Neuronal stem cell (in vitro differentiated cells): ENCODE measurements at regions not wholly inside any gene's neighbourhood (a gene's known extent, or its start where the extent isn't known, plus 50 kb on each side); places are given as distances from the start of the nearest gene placed in this dataset.
A peak's percentile ranks its signal among the peaks of the same experiment; 100 is the strongest.

Source experiments
- DNase-seq: peaks from one replicate; pipeline ENCODE4 v3.0.0-alpha.2; 2013; ENCODE audit warnings: low spot score
- H2AFZ ChIP-seq: one replicate; pipeline ENCODE4 v1.6.1; 2013; ENCODE audit warnings: mild to moderate bottlenecking, low read length, inconsistent platforms
- H2AK5ac ChIP-seq: 2 replicates; pipeline ENCODE4 v1.6.1; 2013; ENCODE audit warnings: low read depth, mild to moderate bottlenecking, inconsistent platforms, low read length, moderate library complexity, mixed read lengths
- H2BK120ac ChIP-seq: 2 replicates; pipeline ENCODE4 v1.6.1; 2013; ENCODE audit warnings: low read depth, mild to moderate bottlenecking, inconsistent platforms, low read length, moderate library complexity, mixed read lengths
- H2BK12ac ChIP-seq: one replicate; pipeline ENCODE4 v1.6.1; 2013; ENCODE audit warnings: low read length, inconsistent platforms
- H2BK15ac ChIP-seq: 2 replicates; pipeline ENCODE4 v1.6.1; 2013; ENCODE audit warnings: mild to moderate bottlenecking, low read length, inconsistent platforms, mixed read lengths
- H2BK5ac ChIP-seq: one replicate; pipeline ENCODE4 v1.6.1; 2013; ENCODE audit warnings: inconsistent platforms, mild to moderate bottlenecking, low read length, moderate library complexity
- H3K14ac ChIP-seq: one replicate; pipeline ENCODE4 v1.6.1; 2013; ENCODE audit warnings: low read length, inconsistent platforms
- H3K18ac ChIP-seq: 2 replicates; pipeline ENCODE4 v1.6.1; 2013; ENCODE audit warnings: low read length, inconsistent platforms
- H3K23ac ChIP-seq: 2 replicates; pipeline ENCODE4 v1.6.1; 2013; ENCODE audit warnings: low read depth, mild to moderate bottlenecking, mixed read lengths, low read length, inconsistent platforms; ENCODE audit not compliant: poor library complexity
- H3K27ac ChIP-seq: replicated peaks from 3 replicates; pipeline ENCODE4 v1.5.1; 2013; ENCODE audit warnings: low read length, inconsistent platforms
- H3K27me3 ChIP-seq, 3 experiments: 2 replicates each; pipeline ENCODE4 v1.6.1; 2013; ENCODE audit warnings: low read length in 3 of 3, mild to moderate bottlenecking in 2 of 3, inconsistent platforms in 1 of 3, low read depth in 1 of 3, mixed read lengths in 1 of 3, moderate library complexity in 1 of 3; ENCODE audit not compliant: control insufficient read depth in 3 of 3, insufficient read depth in 3 of 3
- H3K36me3 ChIP-seq, 2 donors: replicated peaks in 1 of 2; 2 replicates each; pipeline ENCODE4 v1.6.1; 2013; ENCODE audit warnings: low read length in 2 of 2; ENCODE audit not compliant: control insufficient read depth in 2 of 2, insufficient read depth in 2 of 2
- H3K4ac ChIP-seq: 2 replicates; pipeline ENCODE4 v1.6.1; 2013; ENCODE audit warnings: inconsistent platforms, mild to moderate bottlenecking, low read length, moderate library complexity
- H3K4me1 ChIP-seq, 2 donors: 1 replicate in 1 of 2; 2 replicates in 1 of 2; pipeline ENCODE4 v1.6.1; 2013; ENCODE audit warnings: low read length in 2 of 2, low read depth in 1 of 2; ENCODE audit not compliant: control insufficient read depth in 2 of 2, insufficient read depth in 1 of 2
- H3K4me2 ChIP-seq: one replicate; pipeline ENCODE4 v1.6.1; 2013; ENCODE audit warnings: mild to moderate bottlenecking, low read length, inconsistent platforms; ENCODE audit not compliant: insufficient read depth, poor library complexity, severe bottlenecking
- H3K4me3 ChIP-seq, 2 donors: 2 replicates each; pipeline ENCODE4 v1.5.1; 2013; ENCODE audit warnings: low read length in 2 of 2, mild to moderate bottlenecking in 2 of 2, inconsistent platforms in 1 of 2, moderate library complexity in 1 of 2
- H3K79me1 ChIP-seq: one replicate; pipeline ENCODE4 v1.6.1; 2013; ENCODE audit warnings: low read depth, mild to moderate bottlenecking, inconsistent platforms, low read length, moderate library complexity
- H3K9ac ChIP-seq: one replicate; pipeline ENCODE4 v1.6.1; 2013; ENCODE audit warnings: mild to moderate bottlenecking, low read depth, low read length, inconsistent platforms; ENCODE audit not compliant: poor library complexity
- H3K9me3 ChIP-seq, 2 donors: replicated peaks in 1 of 2; 2 replicates each; pipeline versions ENCODE3 to v1.6.1; 2013; ENCODE audit warnings: low read length in 2 of 2, mild to moderate bottlenecking in 2 of 2, inconsistent platforms in 1 of 2, low read depth in 1 of 2, mixed read lengths in 1 of 2, moderate library complexity in 1 of 2; ENCODE audit not compliant: control insufficient read depth in 2 of 2, insufficient read depth in 1 of 2
- H4K8ac ChIP-seq: one replicate; pipeline ENCODE4 v1.6.1; 2013; ENCODE audit warnings: low read depth, mild to moderate bottlenecking, inconsistent platforms, low read length, moderate library complexity
- H4K91ac ChIP-seq: one replicate; pipeline ENCODE4 v1.6.1; 2013; ENCODE audit warnings: low read length, low read depth, mild to moderate bottlenecking, inconsistent platforms; ENCODE audit not compliant: poor library complexity
- WGBS, 2 donors: extraction: QIAGEN DNeasy Blood & Tissue Kit; methylation state at CpG; one replicate each; pipeline ENCODE4 v1.1.7; 2013; ENCODE audit warnings: missing lambda C conversion rate in 2 of 2, mixed read lengths in 1 of 2; ENCODE audit not compliant: insufficient read length in 2 of 2, insufficient replicate concordance in 1 of 2; ENCODE audit errors: extremely low coverage in 2 of 2; 5-methylcytosine and 5-hydroxymethylcytosine counted together

- H3K4ac ChIP-seq: no peak overlapping the region
- H3K14ac ChIP-seq: no peak overlapping the region
- H2BK12ac ChIP-seq: peak overlapping the region; percentile 84
- H3K23ac ChIP-seq: peak overlapping the region; percentile 43
- no CpG with 5 or more reads among the region's 10 CpGs for WGBS, 2 donors
- H4K91ac ChIP-seq: no peak overlapping the region
- no peak for DNase-seq
- peaks cover 0 to 5% of the 10 kb centered on the region in 2 donors for H3K4me1 ChIP-seq
- H2AK5ac ChIP-seq: peak overlapping the region; percentile 70
- no peak overlapping the region for H2AFZ ChIP-seq
- no peaks in the 10 kb centered on the region for H3K27me3 ChIP-seq
- peaks cover 3% of the 10 kb centered on the region for H3K79me1 ChIP-seq
- H2BK5ac ChIP-seq: no peak overlapping the region
- H3K9me3 ChIP-seq: peaks cover 0 to 7% of the 10 kb centered on the region in 2 donors
- no peak overlapping the region for H4K8ac ChIP-seq
- H2BK15ac ChIP-seq: no peak overlapping the region
- no peak overlapping the region for H2BK120ac ChIP-seq
- no peaks in the 10 kb centered on the region for H3K36me3 ChIP-seq
- H3K4me3 ChIP-seq: no peak overlapping the region
- no peak overlapping the region for H3K9ac ChIP-seq
- H3K27ac ChIP-seq: no peak overlapping the region
- no peak overlapping the region for H3K4me2 ChIP-seq
- H3K18ac ChIP-seq: peak overlapping the region; percentile 83
These were observed 427.8 kb upstream of the MYT1L start for GRCh38 chr2:2758793-2759367.

- Histone ChIP-seq H3K79me1 (peaks cover 3% of the 10 kb centered on the region), H3K23ac (no peak overlapping the region), H3K27ac (no peak overlapping the region), H3K18ac (no peak overlapping the region), H3K4me2 (no peak overlapping the region), H2AK5ac (no peak overlapping the region), H3K9ac (no peak overlapping the region), H3K36me3 (no peaks in the 10 kb centered on the region), H3K4ac (no peak overlapping the region), H4K91ac (no peak overlapping the region), H3K9me3 (peaks cover 0 to 10% of the 10 kb centered on the region in 2 donors), H2BK120ac (no peak overlapping the region), H4K8ac (no peak overlapping the region), H2BK12ac (no peak overlapping the region), H2BK15ac (no peak overlapping the region), H3K4me1 (no peaks in the 10 kb centered on the region), H3K14ac (no peak overlapping the region), H3K27me3 (no peaks in the 10 kb centered on the region), H2BK5ac (no peak overlapping the region), H3K4me3 (no peak overlapping the region), H2AFZ (no peak overlapping the region)
- WGBS, 2 donors: no CpG with 5 or more reads among the region's 3 CpGs
- no peak for DNase-seq
These were observed 426.7 kb upstream of the MYT1L start for GRCh38 chr2:2757764-2758163.

- no peak overlapping the region for H4K91ac ChIP-seq
- H2BK5ac ChIP-seq: peak overlapping the region; percentile 60
- H2BK120ac ChIP-seq: no peak overlapping the region
- H3K4me3 ChIP-seq: no peak overlapping the region
- H3K18ac ChIP-seq: no peak overlapping the region
- no peaks in the 10 kb centered on the region for H3K27me3 ChIP-seq
- no peak overlapping the region for H3K14ac ChIP-seq
- no peak overlapping the region for H2BK12ac ChIP-seq
- no peak overlapping the region for H4K8ac ChIP-seq
- H2AK5ac ChIP-seq: no peak overlapping the region
- H3K4me2 ChIP-seq: no peak overlapping the region
- no peak overlapping the region for H3K9ac ChIP-seq
- peaks cover 0 to 12% of the 10 kb centered on the region in 2 donors for H3K9me3 ChIP-seq
- no peak for DNase-seq
- no peaks in the 10 kb centered on the region for H3K4me1 ChIP-seq
- H3K4ac ChIP-seq: no peak overlapping the region
- H3K79me1 ChIP-seq: peaks cover 3% of the 10 kb centered on the region
- WGBS, 2 donors: no CpG with 5 or more reads among the region's 7 CpGs
- H3K36me3 ChIP-seq: no peaks in the 10 kb centered on the region
- H2AFZ ChIP-seq: no peak overlapping the region
- no peak overlapping the region for H2BK15ac ChIP-seq
- no peak overlapping the region for H3K23ac ChIP-seq
- H3K27ac ChIP-seq: no peak overlapping the region
These were observed 425.8 kb upstream of the MYT1L start for GRCh38 chr2:2756886-2757285.

DNA sequence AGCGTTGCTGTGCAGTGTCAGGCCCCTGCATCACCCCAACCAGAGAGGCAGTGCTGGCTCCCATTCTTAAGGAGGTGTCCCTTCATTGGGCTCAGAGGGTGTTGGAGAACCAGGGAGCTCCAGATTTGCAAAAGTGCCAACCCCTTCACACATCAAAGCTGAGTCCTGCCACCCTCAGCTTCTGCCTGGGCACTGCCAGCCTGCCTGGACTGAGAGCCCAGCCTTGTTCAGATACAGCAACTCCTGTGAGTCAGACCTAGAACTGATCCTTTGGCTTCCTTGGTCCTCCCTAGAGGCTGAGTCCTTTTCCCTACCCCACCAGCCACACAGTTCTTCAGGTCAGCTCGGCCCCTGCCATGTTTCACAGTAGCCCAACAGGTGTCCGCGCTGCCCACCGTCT is 424.9 kb upstream of the MYT1L start:
- no peaks in the 10 kb centered on the region for H3K27me3 ChIP-seq
- no peaks in the 10 kb centered on the region for H3K4me1 ChIP-seq
- peak overlapping the region; percentile 71 for H2AK5ac ChIP-seq
- no CpG with 5 or more reads among the region's 5 CpGs for WGBS, 2 donors
- H2BK5ac ChIP-seq: peak overlapping the region; percentile 60
- no peaks in the 10 kb centered on the region for H3K36me3 ChIP-seq
- H2AFZ ChIP-seq: no peak overlapping the region
- no peak overlapping the region for H4K8ac ChIP-seq
- no peak overlapping the region for H3K9ac ChIP-seq
- no peak overlapping the region for H3K4me3 ChIP-seq
- DNase-seq: no peak
- peaks cover 3% of the 10 kb centered on the region for H3K79me1 ChIP-seq
- peak overlapping the region; percentile 70 for H3K18ac ChIP-seq
- H3K23ac ChIP-seq: peak overlapping the region; percentile 8
- peak overlapping the region; percentile 23 for H3K4ac ChIP-seq
- peak overlapping the region; percentile 45 for H2BK15ac ChIP-seq
- peaks cover 0 to 14% of the 10 kb centered on the region in 2 donors for H3K9me3 ChIP-seq
- no peak overlapping the region for H2BK120ac ChIP-seq
- H4K91ac ChIP-seq: no peak overlapping the region
- peak overlapping the region; percentile 24 for H2BK12ac ChIP-seq
- no peak overlapping the region for H3K4me2 ChIP-seq
- no peak overlapping the region for H3K27ac ChIP-seq
- H3K14ac ChIP-seq: peak overlapping the region; percentile 67
